Upper lobe of left lung (tissue), 6 donors: ENCODE measurements at regions not wholly inside any gene's neighbourhood (a gene's known extent, or its start where the extent isn't known, plus 50 kb on each side); places are given as distances from the start of the nearest gene placed in this dataset.
A peak's percentile ranks its signal among the peaks of the same experiment; 100 is the strongest.

ENCODE experiments used
- ATAC-seq, 2 donors: fragments of 200-7000 bp; cut with Tn5 transposase; one replicate each; pipeline ENCODE4 v1.9.1; 2022; ENCODE audit warnings: mild to moderate bottlenecking in 2 of 2, moderate library complexity in 2 of 2; ENCODE audit not compliant: low FRiP score in 2 of 2
- DNase-seq, 2 donors: peaks; one replicate each; pipeline ENCODE4 v3.0.0-alpha.2; 2019 to 2020
- H3K27ac ChIP-seq, 4 donors: fragments of 200-600 bp; sonication (generic); one replicate each; pipeline ENCODE4 v1.5.1; 2016 to 2019
- H3K27me3 ChIP-seq, 4 donors: fragments of 200-600 bp; sonication (generic); one replicate each; pipeline ENCODE4 v1.5.1; 2017 to 2019
- H3K36me3 ChIP-seq, 4 donors: fragments of 200-600 bp; sonication (generic); one replicate each; pipeline ENCODE4 v1.5.1; 2016 to 2019
- H3K4me1 ChIP-seq, 4 donors: fragments of 200-600 bp; sonication (generic); one replicate each; pipeline ENCODE4 v1.5.1; 2018 to 2019
- H3K4me3 ChIP-seq, 4 donors: fragments of 200-600 bp; sonication (generic); one replicate each; pipeline ENCODE4 v1.5.1; 2017 to 2019; ENCODE audit warnings: mild to moderate bottlenecking in 2 of 4, moderate library complexity in 1 of 4
- H3K9me3 ChIP-seq, 4 donors: fragments of 200-600 bp; sonication (generic); one replicate each; pipeline ENCODE4 v1.5.1; 2018 to 2019
- EP300 ChIP-seq, 4 donors: sonication (generic); formaldehyde crosslinking; IDR thresholded peaks; one replicate each; pipeline ENCODE4 v1.5.1; 2017; ENCODE audit warnings: antibody characterized with exemption in 4 of 4, control low read depth in 2 of 4
- POLR2A ChIP-seq, 4 donors: fragments of 450-650 bp; IDR thresholded peaks; one replicate each; pipeline ENCODE4 v1.5.1; 2016 to 2017; ENCODE audit warnings: antibody characterized with exemption in 4 of 4, mild to moderate bottlenecking in 2 of 4
- POLR2AphosphoS5 ChIP-seq, 2 donors: sonication (generic); formaldehyde crosslinking; IDR thresholded peaks; one replicate each; pipeline ENCODE4 v1.5.1; 2017; ENCODE audit warnings: antibody characterized with exemption in 2 of 2
- WGBS, 2 donors: methylation state at CpG; one replicate each; pipeline ENCODE4 v1.1.5; 2017 to 2018; 5-methylcytosine and 5-hydroxymethylcytosine counted together
- TF ChIP-seq, protein P1 (sequence below), 6 experiments: fragments of 450-650 bp in 4 of 6; fragments of 200-600 bp in 2 of 6; sonication (generic) in 2 of 6; IDR thresholded peaks; one replicate each; pipeline ENCODE4 v1.5.1; 2016 to 2019; ENCODE audit warnings: antibody characterized with exemption in 6 of 6
- donor health status: DM: no; HTN: no; CAD: no; lungs with moderate emphysema.
- donor health status: DM: no; HTN: yes; CAD: no; lungs with severe emphysema.

DNA sequence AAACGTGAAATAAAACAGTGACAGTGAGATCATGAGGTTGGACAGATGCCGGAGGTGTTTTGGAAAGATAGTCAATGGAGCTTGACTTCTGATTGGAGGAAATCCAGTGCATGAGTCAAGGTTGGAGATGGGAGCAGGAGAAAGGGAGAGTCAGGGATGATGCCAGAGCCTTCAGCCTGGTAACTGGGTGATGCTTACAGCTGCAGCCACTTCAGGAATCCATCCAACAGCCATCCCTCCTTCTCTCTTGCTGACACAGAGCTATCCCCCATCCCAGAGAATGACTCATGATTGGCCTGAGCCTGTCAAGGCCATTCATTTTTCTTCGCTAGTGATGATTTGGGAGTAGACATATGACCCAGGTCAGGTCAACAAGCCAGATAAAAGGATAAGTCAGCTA, 112.8 kb downstream of the SAMD5 start:
- TF ChIP-seq POLR2AphosphoS5 (IDR thresholded peaks at IDR 0.05) (no peak), EP300 (IDR thresholded peaks at IDR 0.05) (no peak), POLR2A (IDR thresholded peaks at IDR 0.05) (no peak)
- TF ChIP-seq, protein P1, sequence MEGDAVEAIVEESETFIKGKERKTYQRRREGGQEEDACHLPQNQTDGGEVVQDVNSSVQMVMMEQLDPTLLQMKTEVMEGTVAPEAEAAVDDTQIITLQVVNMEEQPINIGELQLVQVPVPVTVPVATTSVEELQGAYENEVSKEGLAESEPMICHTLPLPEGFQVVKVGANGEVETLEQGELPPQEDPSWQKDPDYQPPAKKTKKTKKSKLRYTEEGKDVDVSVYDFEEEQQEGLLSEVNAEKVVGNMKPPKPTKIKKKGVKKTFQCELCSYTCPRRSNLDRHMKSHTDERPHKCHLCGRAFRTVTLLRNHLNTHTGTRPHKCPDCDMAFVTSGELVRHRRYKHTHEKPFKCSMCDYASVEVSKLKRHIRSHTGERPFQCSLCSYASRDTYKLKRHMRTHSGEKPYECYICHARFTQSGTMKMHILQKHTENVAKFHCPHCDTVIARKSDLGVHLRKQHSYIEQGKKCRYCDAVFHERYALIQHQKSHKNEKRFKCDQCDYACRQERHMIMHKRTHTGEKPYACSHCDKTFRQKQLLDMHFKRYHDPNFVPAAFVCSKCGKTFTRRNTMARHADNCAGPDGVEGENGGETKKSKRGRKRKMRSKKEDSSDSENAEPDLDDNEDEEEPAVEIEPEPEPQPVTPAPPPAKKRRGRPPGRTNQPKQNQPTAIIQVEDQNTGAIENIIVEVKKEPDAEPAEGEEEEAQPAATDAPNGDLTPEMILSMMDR (IDR thresholded peaks at IDR 0.05) = no peak
- no peak for DNase-seq
- Histone ChIP-seq H3K27me3 (no peaks in the 10 kb centered on the region), H3K4me3 (no peak overlapping the region), H3K9me3 (no peaks in the 10 kb centered on the region), H3K4me1 (no peaks in the 10 kb centered on the region), H3K36me3 (no peaks in the 10 kb centered on the region), H3K27ac (no peak overlapping the region)
- ATAC-seq = peak in 1 of 2 donors; percentile 89
- WGBS, 2 donors = 81 to 91% methylated on average over 2 to 3 of the region's 3 CpGs

- ATAC-seq = no peak
- WGBS, 2 donors = 84 to 86% methylated on average over 2 of the region's 2 CpGs
- no peaks in the 10 kb centered on the region for H3K9me3 ChIP-seq
Measured at GRCh38 chr6:147621961-147622360, 113.5 kb downstream of the SAMD5 start.

GRCh38 chr6:147624946-147625515, 116.5 kb downstream of the SAMD5 start:
- 88 to 90% methylated on average over 7 of the region's 7 CpGs for WGBS, 2 donors
- no peak for ATAC-seq
- no peaks in the 10 kb centered on the region for H3K4me1 ChIP-seq
- no peak for TF ChIP-seq POLR2AphosphoS5 (IDR thresholded peaks at IDR 0.05)
- TF ChIP-seq EP300 (IDR thresholded peaks at IDR 0.05) = no peak
- no peak for TF ChIP-seq POLR2A (IDR thresholded peaks at IDR 0.05)
- TF ChIP-seq, protein P1 (IDR thresholded peaks at IDR 0.05) = no peak
- H3K9me3 ChIP-seq = no peaks in the 10 kb centered on the region
- DNase-seq = no peak
- no peak overlapping the region for H3K27ac ChIP-seq
- H3K4me3 ChIP-seq = no peak overlapping the region
- no peaks in the 10 kb centered on the region for H3K36me3 ChIP-seq
- H3K27me3 ChIP-seq = no peaks in the 10 kb centered on the region

More at GRCh38 chr6:147621961-147622360, 113.5 kb downstream of the SAMD5 start:
- Histone ChIP-seq H3K4me3 (no peak overlapping the region), H3K27me3 (no peaks in the 10 kb centered on the region), H3K4me1 (no peaks in the 10 kb centered on the region), H3K27ac (no peak overlapping the region), H3K36me3 (no peaks in the 10 kb centered on the region)
- DNase-seq = no peak
- TF ChIP-seq POLR2A (IDR thresholded peaks at IDR 0.05) = no peak

DNA sequence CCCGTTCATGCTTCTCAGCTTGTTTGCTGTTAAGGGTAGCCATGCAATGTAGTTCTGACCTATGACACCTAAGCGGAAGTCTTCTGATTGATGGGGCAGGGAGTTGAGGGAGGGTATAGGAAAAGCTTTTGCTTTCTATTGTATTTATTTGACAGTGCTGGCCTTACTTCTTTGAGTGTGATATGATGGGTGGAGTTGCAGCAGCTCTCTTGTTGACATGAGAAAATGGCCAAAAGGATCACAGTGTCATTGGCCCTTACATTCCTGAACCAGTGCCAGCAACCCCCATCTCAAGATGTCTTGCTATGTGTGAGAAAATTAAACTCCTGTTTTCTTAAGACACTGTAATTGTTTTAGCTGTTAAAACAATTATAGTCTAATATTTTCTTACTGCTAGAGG, 117.5 kb downstream of the SAMD5 start:
- no peaks in the 10 kb centered on the region for H3K4me1 ChIP-seq

GRCh38 chr6:147627411-147627810, 118.9 kb downstream of the SAMD5 start:
- H3K4me3 ChIP-seq = no peak overlapping the region
- no peaks in the 10 kb centered on the region for H3K9me3 ChIP-seq
- DNase-seq (no peak), ATAC-seq (no peak)
- 61 to 78% methylated on average over 4 of the region's 4 CpGs for WGBS, 2 donors
- H3K27ac ChIP-seq = no peak overlapping the region
- H3K4me1 ChIP-seq = no peaks in the 10 kb centered on the region
- no peaks in the 10 kb centered on the region for H3K27me3 ChIP-seq
- H3K36me3 ChIP-seq = no peaks in the 10 kb centered on the region
- TF ChIP-seq POLR2AphosphoS5 (IDR thresholded peaks at IDR 0.05) (no peak), EP300 (IDR thresholded peaks at IDR 0.05) (no peak), POLR2A (IDR thresholded peaks at IDR 0.05) (no peak)
- TF ChIP-seq, protein P1 (IDR thresholded peaks at IDR 0.05) = no peak

More for the DNA sequence above, 117.5 kb downstream of the SAMD5 start:
- WGBS, 2 donors = 59 to 78% methylated on average over 2 of the region's 2 CpGs
- H3K36me3 ChIP-seq = no peaks in the 10 kb centered on the region
- no peak for DNase-seq
- H3K4me3 ChIP-seq = no peak overlapping the region
- H3K27me3 ChIP-seq = no peaks in the 10 kb centered on the region
- no peaks in the 10 kb centered on the region for H3K9me3 ChIP-seq
- no peak for TF ChIP-seq POLR2A (IDR thresholded peaks at IDR 0.05)
- no peak for TF ChIP-seq POLR2AphosphoS5 (IDR thresholded peaks at IDR 0.05)
- TF ChIP-seq, protein P1 (IDR thresholded peaks at IDR 0.05) = no peak
- no peak for TF ChIP-seq EP300 (IDR thresholded peaks at IDR 0.05)
- no peak for ATAC-seq
- H3K27ac ChIP-seq = no peak overlapping the region
